ENCODE measurements at regions not wholly inside any gene's neighbourhood (a gene's known extent, or its start where the extent isn't known, plus 50 kb on each side); places are given as distances from the start of the nearest gene placed in this dataset.

GRCh38 chr22:48744283-48744641, 1083.4 kb downstream of the BRD1 start:
- no peak for TF ChIP-seq CTCF (IDR thresholded peaks at IDR 0.05; ENCODE audit: insufficient read depth, low read length)
- TF ChIP-seq POLR2AphosphoS5 (IDR thresholded peaks at IDR 0.05; ENCODE audit: low read depth), result no peak
- no peak for TF ChIP-seq REST (IDR thresholded peaks at IDR 0.05; ENCODE audit: insufficient replicate concordance, low read depth)
- no peak for TF ChIP-seq GABPA (IDR thresholded peaks at IDR 0.05; ENCODE audit: low read depth)
- TF ChIP-seq SPI1 (IDR thresholded peaks at IDR 0.05; ENCODE audit: borderline replicate concordance, low read depth), result no peak

Measured in HL-60 (cell line).